T47D (cell line): ENCODE measurements at regions not wholly inside any gene's neighbourhood (a gene's known extent, or its start where the extent isn't known, plus 50 kb on each side); places are given as distances from the start of the nearest gene placed in this dataset.
"Not testable (repeated sequence)": the region's sequence is repeated elsewhere in the genome, so short reads cannot be mapped to it uniquely, and the experiment has no call there.

ENCODE experiments used
- DNase-seq, 2 experiments: peaks; one replicate each; pipeline versions ENCODE4 v3.0.0 to v3.0.0-alpha.2; 2011 to 2012; ENCODE audit warnings: low read depth in 1 of 2, low spot score in 1 of 2
- JUND ChIP-seq: IDR thresholded peaks from 2 replicates; pipeline ENCODE4 v1.6.1; 2012; ENCODE audit warnings: low read depth
- in situ Hi-C: cut with HindIII; loops from 2 replicates; pipeline ENCODE4 v1.10.0; 2016; ENCODE audit warnings: low sequenced_read_pairs, low pct_unique_long_range_greater_than_20kb

- TF ChIP-seq JUND = no peak
- DNase-seq = no peak
- in situ Hi-C loops = no loop called here
Observed at GRCh38 chr13:28583651-28584091, 75.3 kb upstream of the POMP start.

GRCh38 chr13:28582892-28583240, 76.1 kb upstream of the POMP start:
- in situ Hi-C loops = no loop called here
- no peak for DNase-seq
- no peak for TF ChIP-seq JUND

- no peak for TF ChIP-seq JUND
- in situ Hi-C loops = no loop called here
- DNase-seq = no peak
Observed at GRCh38 chr13:28582225-28582891, 76.6 kb upstream of the POMP start.

- in situ Hi-C loops = no loop called here
- no peak for DNase-seq
- TF ChIP-seq JUND = no peak
Observed at GRCh38 chr13:28581451-28581850, 77.5 kb upstream of the POMP start.

GRCh38 chr13:28579736-28580135, 79.2 kb upstream of the POMP start:
- in situ Hi-C loops = no loop called here
- TF ChIP-seq JUND = no peak
- DNase-seq = no peak

GRCh38 chr13:28579322-28579721, 79.6 kb upstream of the POMP start:
- no peak for DNase-seq
- in situ Hi-C loops = no loop called here
- no peak for TF ChIP-seq JUND

- DNase-seq = no peak
- no peak for TF ChIP-seq JUND
- in situ Hi-C loops = no loop called here
Observed at GRCh38 chr13:28576067-28576466, 81.1 kb upstream of the FLT1 start.

GRCh38 chr13:28575200-28575599, 80.3 kb upstream of the FLT1 start:
- no peak for TF ChIP-seq JUND
- in situ Hi-C loops = no loop called here
- DNase-seq = no peak

GRCh38 chr13:28574617-28575142, 79.8 kb upstream of the FLT1 start:
- TF ChIP-seq JUND = no peak
- no peak for DNase-seq
- in situ Hi-C loops = no loop called here

GRCh38 chr13:28573595-28574373, 78.9 kb upstream of the FLT1 start:
- no peak for DNase-seq
- no peak for TF ChIP-seq JUND
- in situ Hi-C loops = no loop called here

GRCh38 chr13:28572871-28573270, 77.9 kb upstream of the FLT1 start:
- TF ChIP-seq JUND = no peak
- in situ Hi-C loops = no loop called here
- no peak for DNase-seq

GRCh38 chr13:28570356-28570755, 75.4 kb upstream of the FLT1 start:
- DNase-seq, in situ Hi-C loops: not testable (repeated sequence)

GRCh38 chr13:28569886-28570285, 75.0 kb upstream of the FLT1 start:
- DNase-seq = no peak
- in situ Hi-C loops = no loop called here
- TF ChIP-seq JUND = no peak
